Kidney epithelial cell (primary cell): ENCODE measurements at regions not wholly inside any gene's neighbourhood (a gene's known extent, or its start where the extent isn't known, plus 50 kb on each side); places are given as distances from the start of the nearest gene placed in this dataset.

Experiments used
- DNase-seq: peaks from one replicate; pipeline ENCODE4 v3.0.0-alpha.2; 2010; ENCODE audit warnings: low read depth
- H3K27me3 ChIP-seq: 2 replicates; pipeline ENCODE4 v1.6.0; 2011; ENCODE audit warnings: low read length; ENCODE audit not compliant: control insufficient read depth, insufficient read depth
- H3K36me3 ChIP-seq: 2 replicates; pipeline ENCODE4 v1.5.1; 2011; ENCODE audit warnings: low read length; ENCODE audit not compliant: control insufficient read depth, insufficient read depth
- H3K4me3 ChIP-seq: 2 replicates; pipeline ENCODE4 v1.5.1; 2011; ENCODE audit warnings: low read depth, mild to moderate bottlenecking, control low read depth, low read length
- CTCF ChIP-seq: IDR thresholded peaks from 2 replicates; pipeline ENCODE4 v1.5.1; 2011; ENCODE audit warnings: mild to moderate bottlenecking, moderate library complexity, low read length, control low read depth, inconsistent platforms; ENCODE audit not compliant: insufficient read depth, poor library complexity, severe bottlenecking

- Histone ChIP-seq H3K36me3 (no peaks in the 10 kb centered on the region), H3K4me3 (no peak overlapping the region), H3K27me3 (no peaks in the 10 kb centered on the region)
- TF ChIP-seq CTCF, result no peak
- no peak for DNase-seq
These were observed 72.2 kb upstream of the INSIG1 start for GRCh38 chr7:155225516-155225915.

GRCh38 chr7:155226261-155227003, 71.2 kb upstream of the INSIG1 start:
- TF ChIP-seq CTCF, result no peak
- no peaks in the 10 kb centered on the region for H3K36me3 ChIP-seq
- no peak overlapping the region for H3K4me3 ChIP-seq
- H3K27me3 ChIP-seq, result no peaks in the 10 kb centered on the region
- no peak for DNase-seq

GRCh38 chr7:155227004-155227787, 70.5 kb upstream of the INSIG1 start:
- H3K27me3 ChIP-seq, result no peaks in the 10 kb centered on the region
- no peak for DNase-seq
- no peak for TF ChIP-seq CTCF
- no peak overlapping the region for H3K4me3 ChIP-seq
- no peaks in the 10 kb centered on the region for H3K36me3 ChIP-seq

GRCh38 chr7:155227788-155228458, 69.8 kb upstream of the INSIG1 start:
- no peak for TF ChIP-seq CTCF
- Histone ChIP-seq H3K36me3 (no peaks in the 10 kb centered on the region), H3K27me3 (no peaks in the 10 kb centered on the region), H3K4me3 (no peak overlapping the region)
- DNase-seq, result no peak

GRCh38 chr7:155228459-155228845, 69.2 kb upstream of the INSIG1 start:
- Histone ChIP-seq H3K36me3 (no peaks in the 10 kb centered on the region), H3K4me3 (no peak overlapping the region), H3K27me3 (no peaks in the 10 kb centered on the region)
- no peak for DNase-seq
- no peak for TF ChIP-seq CTCF
